Endodermal cell (in vitro differentiated cells): ENCODE measurements at regions not wholly inside any gene's neighbourhood (a gene's known extent, or its start where the extent isn't known, plus 50 kb on each side); places are given as distances from the start of the nearest gene placed in this dataset.

Experiments used
- DNase-seq: peaks from one replicate; pipeline ENCODE4 v3.0.0-alpha.2; 2017
- H3K27ac ChIP-seq: 2 replicates; pipeline ENCODE4 v1.5.1; 2013; ENCODE audit warnings: mild to moderate bottlenecking, low read depth, low read length, moderate library complexity
- H3K27me3 ChIP-seq: 2 replicates; pipeline ENCODE4 v1.6.1; 2013; ENCODE audit warnings: mild to moderate bottlenecking, low read length, moderate library complexity; ENCODE audit not compliant: insufficient read depth, control insufficient read depth, poor library complexity, severe bottlenecking
- H3K36me3 ChIP-seq: 2 replicates; pipeline ENCODE4 v1.7.0; 2013; ENCODE audit warnings: mild to moderate bottlenecking, low read length, moderate library complexity; ENCODE audit not compliant: control insufficient read depth, insufficient read depth
- H3K4me1 ChIP-seq: one replicate; pipeline ENCODE4 v1.7.0; 2013; ENCODE audit warnings: low read length; ENCODE audit not compliant: control insufficient read depth, insufficient read depth
- H3K4me3 ChIP-seq: 2 replicates; pipeline ENCODE4 v1.5.1; 2013; ENCODE audit warnings: mild to moderate bottlenecking, low read length, moderate library complexity
- H3K9ac ChIP-seq: 2 replicates; pipeline ENCODE4 v1.6.1; 2013; ENCODE audit warnings: mild to moderate bottlenecking, low read length, moderate library complexity; ENCODE audit not compliant: poor library complexity, severe bottlenecking; ENCODE audit errors: extremely low read depth
- H3K9me3 ChIP-seq: 2 replicates; pipeline ENCODE4 v1.6.1; 2013; ENCODE audit warnings: mild to moderate bottlenecking, low read length, moderate library complexity; ENCODE audit not compliant: control insufficient read depth
- H3K27ac Mint-ChIP-seq: 2 replicates; pipeline ENCODE4 v1.8.0; 2020; ENCODE audit warnings: mixed read lengths
- H3K27me3 Mint-ChIP-seq: 2 replicates; pipeline ENCODE4 v1.8.0; 2021; ENCODE audit warnings: mild to moderate bottlenecking, mixed read lengths; ENCODE audit not compliant: insufficient read depth
- H3K36me3 Mint-ChIP-seq: 2 replicates; pipeline ENCODE4 v1.8.0; 2020; ENCODE audit warnings: low read depth, mixed read lengths
- H3K4me1 Mint-ChIP-seq: 2 replicates; pipeline ENCODE4 v1.8.0; 2020; ENCODE audit warnings: mixed read lengths
- H3K4me3 Mint-ChIP-seq: 2 replicates; pipeline ENCODE4 v1.8.0; 2020; ENCODE audit warnings: mild to moderate bottlenecking, moderate library complexity, mixed read lengths
- H3K9me3 Mint-ChIP-seq: 2 replicates; pipeline ENCODE4 v1.8.0; 2020; ENCODE audit warnings: mild to moderate bottlenecking, mixed read lengths
- WGBS, 2 experiments: methylation state at CpG; one replicate each; pipeline versions ENCODE4 v1.1.5 to v1.1.7; 2013; ENCODE audit warnings: missing lambda C conversion rate in 2 of 2, mixed read lengths in 1 of 2; ENCODE audit not compliant: insufficient coverage in 1 of 2, insufficient read length in 1 of 2; 5-methylcytosine and 5-hydroxymethylcytosine counted together
- TF ChIP-seq, protein P1 (sequence below): fragments of 200-600 bp; sonication (generic); conservative IDR thresholded peaks from 2 replicates; pipeline ENCODE4 v1.5.0; 2021; ENCODE audit warnings: antibody characterized with exemption, mild to moderate bottlenecking

DNA sequence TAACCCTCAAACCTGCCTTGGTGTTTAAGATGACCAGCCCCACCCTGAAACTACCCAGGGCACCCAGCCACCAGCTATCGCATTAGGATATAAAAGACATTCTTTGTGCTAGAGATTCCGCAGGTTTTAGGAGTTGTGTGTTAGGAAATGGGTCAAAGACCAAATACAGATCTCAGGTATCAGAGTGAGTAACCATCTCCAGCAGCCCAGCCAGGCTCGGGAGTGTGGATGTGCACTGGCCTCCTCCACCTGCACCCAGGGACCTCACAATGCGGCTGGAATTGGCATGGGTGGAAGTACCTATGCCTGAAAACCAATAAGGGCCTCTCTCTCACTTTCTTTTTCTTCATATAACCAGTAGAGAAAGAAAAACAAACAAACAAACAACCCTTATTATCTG is 51.1 kb upstream of the CST7 start:
- WGBS, 2 experiments = 88 to 100% methylated on average over 1 to 4 of the region's 4 CpGs
- Mint-ChIP-seq H3K36me3 (peaks cover 3% of the 10 kb centered on the region), H3K9me3 (peaks cover 40% of the 10 kb centered on the region), H3K27me3 (peaks cover 3% of the 10 kb centered on the region), H3K4me1 (no peaks in the 10 kb centered on the region), H3K4me3 (no peak overlapping the region), H3K27ac (no peak overlapping the region)
- H3K9me3 ChIP-seq = peaks cover 25% of the 10 kb centered on the region
- no peaks in the 10 kb centered on the region for H3K36me3 ChIP-seq
- H3K9ac ChIP-seq = no peak overlapping the region
- no peak for DNase-seq
- H3K27me3 ChIP-seq = no peaks in the 10 kb centered on the region
- TF ChIP-seq, protein P1, sequence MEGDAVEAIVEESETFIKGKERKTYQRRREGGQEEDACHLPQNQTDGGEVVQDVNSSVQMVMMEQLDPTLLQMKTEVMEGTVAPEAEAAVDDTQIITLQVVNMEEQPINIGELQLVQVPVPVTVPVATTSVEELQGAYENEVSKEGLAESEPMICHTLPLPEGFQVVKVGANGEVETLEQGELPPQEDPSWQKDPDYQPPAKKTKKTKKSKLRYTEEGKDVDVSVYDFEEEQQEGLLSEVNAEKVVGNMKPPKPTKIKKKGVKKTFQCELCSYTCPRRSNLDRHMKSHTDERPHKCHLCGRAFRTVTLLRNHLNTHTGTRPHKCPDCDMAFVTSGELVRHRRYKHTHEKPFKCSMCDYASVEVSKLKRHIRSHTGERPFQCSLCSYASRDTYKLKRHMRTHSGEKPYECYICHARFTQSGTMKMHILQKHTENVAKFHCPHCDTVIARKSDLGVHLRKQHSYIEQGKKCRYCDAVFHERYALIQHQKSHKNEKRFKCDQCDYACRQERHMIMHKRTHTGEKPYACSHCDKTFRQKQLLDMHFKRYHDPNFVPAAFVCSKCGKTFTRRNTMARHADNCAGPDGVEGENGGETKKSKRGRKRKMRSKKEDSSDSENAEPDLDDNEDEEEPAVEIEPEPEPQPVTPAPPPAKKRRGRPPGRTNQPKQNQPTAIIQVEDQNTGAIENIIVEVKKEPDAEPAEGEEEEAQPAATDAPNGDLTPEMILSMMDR = no peak
- no peak overlapping the region for H3K4me3 ChIP-seq
- H3K4me1 ChIP-seq = no peaks in the 10 kb centered on the region
- no peak overlapping the region for H3K27ac ChIP-seq

DNA sequence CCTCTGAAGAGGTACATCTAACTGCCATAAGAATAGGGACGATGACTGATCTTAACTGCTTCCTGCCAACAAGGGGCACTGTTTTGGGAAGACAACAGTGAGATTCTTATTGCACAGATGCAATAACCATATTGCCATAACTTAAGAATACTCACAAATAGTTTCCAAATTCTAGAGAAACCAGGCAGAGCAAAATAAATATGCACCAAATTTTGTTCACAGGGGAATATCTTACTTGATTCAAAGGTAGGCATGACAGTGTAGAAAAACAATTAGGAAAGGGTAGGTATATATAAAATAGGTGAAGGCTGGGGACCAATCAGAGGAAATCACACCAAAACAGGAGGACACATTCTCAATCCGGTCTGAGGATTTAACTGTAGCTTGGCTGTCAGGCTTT is 49.9 kb upstream of the CST7 start:
- Histone ChIP-seq H3K4me3 (peak overlapping the region; percentile 45), H3K27me3 (no peaks in the 10 kb centered on the region), H3K36me3 (no peaks in the 10 kb centered on the region), H3K9me3 (peaks cover 25% of the 10 kb centered on the region), H3K27ac (no peak overlapping the region), H3K4me1 (no peaks in the 10 kb centered on the region), H3K9ac (no peak overlapping the region)
- H3K9me3 Mint-ChIP-seq = peaks cover 45% of the 10 kb centered on the region
- H3K27ac Mint-ChIP-seq = no peak overlapping the region
- TF ChIP-seq, protein P1 = no peak
- peaks cover 3% of the 10 kb centered on the region for H3K27me3 Mint-ChIP-seq
- no peak overlapping the region for H3K4me3 Mint-ChIP-seq
- peaks cover 3% of the 10 kb centered on the region for H3K36me3 Mint-ChIP-seq
- WGBS, 2 experiments = 86 to 97% methylated on average over 2 of the region's 2 CpGs
- no peak for DNase-seq
- H3K4me1 Mint-ChIP-seq = no peaks in the 10 kb centered on the region
